ENCODE measurements at regions not wholly inside any gene's neighbourhood (a gene's known extent, or its start where the extent isn't known, plus 50 kb on each side); places are given as distances from the start of the nearest gene placed in this dataset.

GRCh38 chr9:89701221-89701798, 96.5 kb downstream of the GADD45G start:
- TF ChIP-seq CTCF (IDR thresholded peaks at IDR 0.05; ENCODE audit: control insufficient read depth, extremely low read depth, insufficient read depth), result no peak
- H3K4me3 ChIP-seq (ENCODE audit: low read depth, low read length), result no peak overlapping the region
- no peak for DNase-seq (ENCODE audit: low read depth)

- no peak for DNase-seq (ENCODE audit: low read depth)
- no peak overlapping the region for H3K4me3 ChIP-seq (ENCODE audit: low read depth, low read length)
- no peak for TF ChIP-seq CTCF (IDR thresholded peaks at IDR 0.05; ENCODE audit: control insufficient read depth, extremely low read depth, insufficient read depth)
These were observed 97.6 kb downstream of the GADD45G start for GRCh38 chr9:89702401-89702800.

- no peak for DNase-seq (ENCODE audit: low read depth)
- no peak overlapping the region for H3K4me3 ChIP-seq (ENCODE audit: low read depth, low read length)
- TF ChIP-seq CTCF (IDR thresholded peaks at IDR 0.05; ENCODE audit: control insufficient read depth, extremely low read depth, insufficient read depth), result no peak
These were observed 100.8 kb downstream of the GADD45G start for GRCh38 chr9:89705651-89706050.

DNA sequence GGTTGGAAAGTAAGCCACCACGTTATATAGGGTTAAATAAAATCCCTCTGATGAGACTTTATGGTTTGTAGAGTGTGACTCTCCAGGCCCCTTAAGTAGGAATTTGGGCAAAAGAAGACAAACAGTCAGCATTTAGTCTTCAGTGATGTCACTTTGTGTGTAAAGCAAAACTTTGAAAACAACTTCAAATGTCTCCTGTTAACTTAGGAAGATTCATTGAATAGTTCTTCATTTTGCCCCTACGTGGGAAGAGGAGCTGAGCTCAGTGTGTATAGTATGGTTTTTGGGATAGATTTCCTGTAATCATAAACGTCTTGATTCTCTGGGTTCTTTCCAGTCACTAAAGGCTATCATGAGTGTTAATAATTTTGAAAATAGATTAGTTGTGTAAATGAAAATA, 101.3 kb downstream of the GADD45G start:
- no peak for DNase-seq (ENCODE audit: low read depth)
- TF ChIP-seq CTCF (IDR thresholded peaks at IDR 0.05; ENCODE audit: control insufficient read depth, extremely low read depth, insufficient read depth), result no peak
- no peak overlapping the region for H3K4me3 ChIP-seq (ENCODE audit: low read depth, low read length)

DNA sequence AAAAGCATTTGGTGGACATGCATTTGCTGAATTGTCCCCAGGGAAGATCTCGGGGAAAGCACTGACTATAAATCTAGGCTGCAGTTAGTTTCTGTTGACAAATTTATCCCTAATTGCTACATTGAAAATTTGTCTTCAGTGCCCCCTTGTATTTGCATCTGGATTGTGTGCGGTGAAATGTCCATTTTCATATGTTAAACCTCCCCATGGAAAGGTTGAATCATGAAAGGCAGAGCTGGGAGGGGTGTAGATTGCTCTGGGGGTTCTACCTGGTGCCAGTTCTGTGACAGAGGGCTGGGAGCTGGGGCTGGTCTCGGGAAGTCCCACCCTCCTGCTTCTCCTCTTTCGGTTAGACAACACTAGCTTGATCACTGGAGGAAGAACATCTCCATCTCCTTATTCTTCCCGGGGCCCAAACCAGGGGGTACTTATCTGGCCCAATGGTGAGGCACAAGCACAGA, 101.9 kb downstream of the GADD45G start:
- TF ChIP-seq CTCF (IDR thresholded peaks at IDR 0.05; ENCODE audit: control insufficient read depth, extremely low read depth, insufficient read depth), result no peak
- DNase-seq (ENCODE audit: low read depth), result no peak
- no peak overlapping the region for H3K4me3 ChIP-seq (ENCODE audit: low read depth, low read length)

DNA sequence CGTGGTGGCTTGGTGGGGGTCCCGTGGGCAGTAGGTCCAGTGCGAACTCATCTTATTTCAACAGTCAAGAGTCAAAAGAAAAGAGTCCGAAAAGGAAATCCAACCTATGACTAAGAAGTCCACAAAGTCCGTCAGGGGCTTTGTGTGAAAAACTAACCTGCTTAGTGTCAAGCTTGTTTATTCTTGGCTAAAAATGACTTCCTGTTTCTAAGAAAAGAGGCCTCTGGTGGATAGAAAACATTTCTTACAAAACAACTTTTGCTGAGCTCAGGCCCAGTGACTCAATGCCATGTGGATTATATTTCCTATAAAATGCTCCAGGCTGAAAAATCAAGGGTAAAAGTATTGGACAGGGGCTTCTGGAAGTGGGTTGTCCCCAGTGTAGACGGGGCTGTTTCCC, 105.9 kb downstream of the GADD45G start:
- H3K4me3 ChIP-seq (ENCODE audit: low read depth, low read length), result no peak overlapping the region
- TF ChIP-seq CTCF (IDR thresholded peaks at IDR 0.05; ENCODE audit: control insufficient read depth, extremely low read depth, insufficient read depth), result no peak
- no peak for DNase-seq (ENCODE audit: low read depth)

- no peak overlapping the region for H3K4me3 ChIP-seq (ENCODE audit: low read depth, low read length)
- no peak for DNase-seq (ENCODE audit: low read depth)
- no peak for TF ChIP-seq CTCF (IDR thresholded peaks at IDR 0.05; ENCODE audit: control insufficient read depth, extremely low read depth, insufficient read depth)
These were observed 107.1 kb downstream of the GADD45G start for GRCh38 chr9:89711866-89712265.
